GM12878 (cell line): ENCODE measurements at regions not wholly inside any gene's neighbourhood (a gene's known extent, or its start where the extent isn't known, plus 50 kb on each side); places are given as distances from the start of the nearest gene placed in this dataset.

Source experiments
- ATAC-seq: fragments of 200-7000 bp; cut with Tn5 transposase; 3 replicates; pipeline ENCODE4 v1.9.1; 2020; ENCODE audit warnings: mild to moderate bottlenecking, moderate library complexity
- BruUV-seq: library from RNA; stranded (reverse); fragments of 400-500 nt; replicated peaks from 2 replicates; lab custom pipeline; 2021; lab: Mats Ljungman, UMichigan
- CTCF ChIA-PET: fragments of 300-600 bp; sonication (Branson Sonifier 250); formaldehyde crosslinking; extraction: SDS; loops from one replicate; lab custom pipeline; 2021; ENCODE audit warnings: inconsistent platforms; lab: Yijun Ruan, JAX
- POLR2A ChIA-PET: fragments of 350-600 bp; formaldehyde crosslinking; extraction: SDS; loops from one replicate; lab custom pipeline; 2021; ENCODE audit warnings: inconsistent platforms; lab: Charles Lee
- RAD21 ChIA-PET: fragments of 300-600 bp; sonication (Branson Sonifier 250); formaldehyde crosslinking; loops from one replicate; lab custom pipeline; 2023; ENCODE audit warnings: antibody characterized with exemption; ENCODE audit not compliant: unreplicated experiment; lab: Charles Lee
- SMC1A ChIA-PET: fragments of 300-600 bp; sonication (Branson Sonifier 250); formaldehyde crosslinking; loops from one replicate; lab custom pipeline; 2023; ENCODE audit not compliant: unreplicated experiment, uncharacterized antibody; lab: Charles Lee
- DNase-seq: peaks from one replicate; pipeline ENCODE4 v3.0.0-alpha.2; 2011; ENCODE audit warnings: low read depth, low spot score
- FAIRE-seq: peaks from 3 replicates; lab custom pipeline; 2011; peaks lifted over from hg19 to GRCh38; lab: Jason Lieb, UNC
- H2AFZ ChIP-seq: 2 replicates; pipeline ENCODE4 v1.6.0; 2011; ENCODE audit warnings: low read depth, low read length, control low read depth; ENCODE audit not compliant: control insufficient read depth
- H3K27ac ChIP-seq: 2 replicates; pipeline ENCODE4 v1.5.1; 2011; ENCODE audit warnings: control low read depth; ENCODE audit not compliant: control insufficient read depth, insufficient read depth
- H3K27me3 ChIP-seq, 2 experiments: replicated peaks in 1 of 2; 2 replicates each; pipeline versions ENCODE4 v1.6.0 to v1.6.1; 2011; ENCODE audit warnings: low read length in 1 of 2; ENCODE audit not compliant: control insufficient read depth in 2 of 2, insufficient read depth in 2 of 2
- H3K36me3 ChIP-seq, 2 experiments: 2 replicates each; pipeline ENCODE4 v1.5.1; 2011; ENCODE audit warnings: low read length in 1 of 2; ENCODE audit not compliant: control insufficient read depth in 2 of 2, insufficient read depth in 2 of 2
- H3K4me1 ChIP-seq: 2 replicates; pipeline ENCODE4 v1.6.1; 2011; ENCODE audit warnings: mild to moderate bottlenecking, low read length, moderate library complexity, mixed read lengths; ENCODE audit not compliant: control insufficient read depth, insufficient read depth
- H3K4me2 ChIP-seq: 2 replicates; pipeline ENCODE4 v1.6.0; 2011; ENCODE audit warnings: control low read depth; ENCODE audit not compliant: control insufficient read depth, insufficient read depth
- H3K4me3 ChIP-seq: fragments of 200-600 bp; sonication (generic); 2 replicates; pipeline ENCODE4 v1.5.1; 2016
- H3K79me2 ChIP-seq: 2 replicates; pipeline ENCODE4 v1.6.0; 2011; ENCODE audit warnings: low read length; ENCODE audit not compliant: control insufficient read depth, insufficient read depth
- H3K9ac ChIP-seq: 2 replicates; pipeline ENCODE4 v1.8.0; 2011; ENCODE audit warnings: low read length, control low read depth, mixed read lengths; ENCODE audit not compliant: control insufficient read depth, insufficient read depth
- H3K9me3 ChIP-seq: replicated peaks from 3 replicates; pipeline ENCODE4 v1.5.1; 2011; ENCODE audit warnings: mild to moderate bottlenecking, low read length; ENCODE audit not compliant: control insufficient read depth, insufficient read depth
- H4K20me1 ChIP-seq: 2 replicates; pipeline ENCODE4 v1.6.0; 2011; ENCODE audit not compliant: control insufficient read depth, insufficient read depth
- ATF7 ChIP-seq: fragments of 450-650 bp; IDR thresholded peaks from 2 replicates; pipeline ENCODE4 v1.6.1; 2016; ENCODE audit warnings: low read depth, mild to moderate bottlenecking
- DPF2 ChIP-seq: fragments of 450-650 bp; IDR thresholded peaks from 2 replicates; pipeline ENCODE4 v1.6.1; 2017; ENCODE audit warnings: mild to moderate bottlenecking
- GATAD2B ChIP-seq: fragments of 450-650 bp; conservative IDR thresholded peaks from 2 replicates; pipeline ENCODE4 v1.6.1; 2017; ENCODE audit warnings: low read depth, mild to moderate bottlenecking, moderate library complexity
- HDAC6 ChIP-seq: fragments of 200-600 bp; sonication (generic); IDR thresholded peaks from one replicate; pipeline ENCODE4 v1.8.0; 2017; ENCODE audit warnings: antibody characterized with exemption; ENCODE audit not compliant: unreplicated experiment
- KAT2A ChIP-seq: conservative IDR thresholded peaks from 2 replicates; pipeline ENCODE4 v1.6.1; 2011; ENCODE audit warnings: low read depth, low read length; ENCODE audit not compliant: control insufficient read depth
- MXI1 ChIP-seq: fragments of 150-350 bp; IDR thresholded peaks from 2 replicates; pipeline ENCODE4 v1.6.1; 2011; ENCODE audit warnings: low read depth, mild to moderate bottlenecking, inconsistent platforms, low read length, improper control_type of control experiment
- NFIC ChIP-seq: IDR thresholded peaks from 2 replicates; pipeline ENCODE4 v1.6.1; 2012; ENCODE audit warnings: low read depth, mild to moderate bottlenecking, inconsistent platforms, low read length, moderate library complexity
- SMAD5 ChIP-seq: IDR thresholded peaks from 2 replicates; pipeline ENCODE4 v1.6.1; 2016; ENCODE audit warnings: antibody characterized with exemption, low read depth
- SMC3 ChIP-seq: IDR thresholded peaks from 2 replicates; pipeline ENCODE4 v1.6.1; 2011; ENCODE audit warnings: low read length, improper control_type of control experiment, borderline replicate concordance
- SPI1 ChIP-seq: IDR thresholded peaks from 2 replicates; pipeline ENCODE4 v1.6.1; 2011; ENCODE audit warnings: low read depth, mild to moderate bottlenecking, low read length, moderate library complexity, borderline replicate concordance; ENCODE audit not compliant: insufficient read depth
- SRF ChIP-seq, 2 experiments: IDR thresholded peaks; 2 replicates each; pipeline ENCODE4 v1.6.1; 2011; ENCODE audit warnings: low read depth in 2 of 2, low read length in 2 of 2, mild to moderate bottlenecking in 1 of 2, moderate library complexity in 1 of 2
- WGBS: methylation state at CpG from one replicate; pipeline ENCODE4 v1.1.6; 2016; ENCODE audit warnings: low lambda C conversion rate; ENCODE audit not compliant: insufficient replicate concordance, insufficient coverage; ENCODE audit errors: missing lambda C conversion rate; 5-methylcytosine and 5-hydroxymethylcytosine counted together
- in situ Hi-C: fragments of 300-500 bp; cut with MboI; formaldehyde crosslinking; loops from 9 replicates; pipeline ENCODE4 v1.14.3; 2018; ENCODE audit warnings: mixed read lengths
- intact Hi-C: fragments of 100-400 bp; cut with micrococcal nuclease; formaldehyde crosslinking; loops from one replicate; pipeline ENCODE4 v1.14.2; 2022; ENCODE audit not compliant: unreplicated experiment
- TF ChIP-seq, protein P1 (sequence below): IDR thresholded peaks from 2 replicates; pipeline ENCODE4 v1.6.1; 2012; ENCODE audit warnings: improper control_type of control experiment, low read depth, low read length; ENCODE audit not compliant: insufficient replicate concordance
- TF ChIP-seq, protein P2 (sequence below): IDR thresholded peaks from 2 replicates; pipeline ENCODE4 v1.6.1; 2012; ENCODE audit warnings: low read depth, low read length, improper control_type of control experiment

DNA sequence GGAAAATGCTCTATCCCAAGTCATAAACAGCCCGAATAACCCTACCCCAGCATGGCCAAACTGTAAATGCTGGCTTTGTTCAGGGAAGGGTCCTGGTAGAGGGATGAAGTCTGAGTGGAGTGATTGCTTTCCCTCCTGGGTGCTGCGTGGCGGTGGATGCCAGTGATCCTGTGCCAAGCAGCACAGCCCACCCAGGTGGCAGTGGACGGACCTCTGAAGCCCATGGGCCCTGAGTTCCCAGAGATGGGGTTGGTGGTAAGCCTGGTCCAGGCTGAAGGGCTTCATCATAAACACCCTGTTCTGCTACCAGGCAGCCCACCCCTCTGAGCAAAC, 69.3 kb upstream of the ITGA11 start:
- no peak for DNase-seq
- no peak overlapping the region for H2AFZ ChIP-seq
- H3K27ac ChIP-seq, result no peak overlapping the region
- FAIRE-seq, result no peak
- H3K4me3 ChIP-seq, result no peak overlapping the region
- no peaks in the 10 kb centered on the region for H3K9me3 ChIP-seq
- H3K4me2 ChIP-seq, result no peak overlapping the region
- H4K20me1 ChIP-seq, result no peaks in the 10 kb centered on the region
- CTCF ChIA-PET, result no interaction called here
- ATAC-seq, result no peak
- H3K9ac ChIP-seq, result no peak overlapping the region
- H3K4me1 ChIP-seq, result no peaks in the 10 kb centered on the region
- H3K27me3 ChIP-seq, result no peaks in the 10 kb centered on the region; a peak in 2 of 4 replicates
- SMC1A ChIA-PET, result no interaction called here
- no peaks in the 10 kb centered on the region for H3K79me2 ChIP-seq
- in situ Hi-C loops, result no loop called here
- TF ChIP-seq SMC3, result no peak
- no peak for TF ChIP-seq GATAD2B
- POLR2A ChIA-PET, result no interaction called here
- BruUV-seq, result no TSS peak
- H3K36me3 ChIP-seq, result no peaks in the 10 kb centered on the region
- 8% methylated on average over 4 of the region's 4 CpGs for WGBS
- RAD21 ChIA-PET, result no interaction called here
- intact Hi-C loops, result no loop called here

DNA sequence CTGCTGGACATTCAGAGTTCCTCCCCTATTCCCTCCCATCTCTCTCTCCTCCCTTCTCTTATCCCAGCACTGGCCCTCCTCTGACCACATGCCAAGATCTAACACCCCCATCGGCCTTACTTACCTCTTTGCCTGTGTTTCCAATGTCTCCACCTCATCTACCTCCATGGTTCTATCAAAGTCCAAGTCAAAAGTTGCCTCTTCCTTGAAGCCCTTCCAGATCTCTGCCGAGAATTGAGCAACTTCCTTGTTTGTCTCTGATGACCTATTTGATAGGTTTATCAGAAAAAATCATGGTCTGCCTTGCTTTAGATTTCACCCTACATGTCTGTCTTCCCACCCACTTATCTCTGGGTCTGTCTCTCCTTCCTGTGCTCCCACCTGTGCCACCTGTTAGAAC, 69.7 kb upstream of the ITGA11 start:
- in situ Hi-C loops (no loop called here), intact Hi-C loops (no loop called here)
- ATAC-seq (no peak), FAIRE-seq (no peak), DNase-seq (no peak)
- WGBS, result 2% methylated on average over 2 of the region's 2 CpGs
- ChIA-PET POLR2A (no interaction called here), RAD21 (no interaction called here), SMC1A (interaction anchor here (1.1 kb wide), 1 partner anchor 50 kb away, joined by 3 read pairs; no protein-coding TSS in a partner anchor), CTCF (interaction anchor here (0.8 kb wide), 1 partner anchor 48 kb away, joined by 3 read pairs; no protein-coding TSS in a partner anchor)
- H3K27me3 ChIP-seq, result no peaks in the 10 kb centered on the region; a peak in 2 of 4 replicates
- H2AFZ ChIP-seq, result no peak overlapping the region
- no peak overlapping the region for H3K27ac ChIP-seq
- H3K4me3 ChIP-seq, result no peak overlapping the region
- H3K9ac ChIP-seq, result no peak overlapping the region
- BruUV-seq, result no TSS peak
- no peaks in the 10 kb centered on the region for H3K9me3 ChIP-seq
- no peaks in the 10 kb centered on the region for H3K4me1 ChIP-seq
- H4K20me1 ChIP-seq, result no peaks in the 10 kb centered on the region
- H3K4me2 ChIP-seq, result no peak overlapping the region
- H3K79me2 ChIP-seq, result no peaks in the 10 kb centered on the region
- H3K36me3 ChIP-seq, result no peaks in the 10 kb centered on the region
- TF ChIP-seq NFIC (no peak), MXI1 (no peak), SMAD5 (no peak), GATAD2B (no peak), DPF2 (no peak), SPI1 (no peak), KAT2A (no peak), HDAC6 (no peak), ATF7 (no peak), SRF (IDR thresholded peaks at IDR 0.05; ENCODE audit: low read depth in 2 of 2, low read length in 2 of 2) (no peak)
- TF ChIP-seq, protein P1, sequence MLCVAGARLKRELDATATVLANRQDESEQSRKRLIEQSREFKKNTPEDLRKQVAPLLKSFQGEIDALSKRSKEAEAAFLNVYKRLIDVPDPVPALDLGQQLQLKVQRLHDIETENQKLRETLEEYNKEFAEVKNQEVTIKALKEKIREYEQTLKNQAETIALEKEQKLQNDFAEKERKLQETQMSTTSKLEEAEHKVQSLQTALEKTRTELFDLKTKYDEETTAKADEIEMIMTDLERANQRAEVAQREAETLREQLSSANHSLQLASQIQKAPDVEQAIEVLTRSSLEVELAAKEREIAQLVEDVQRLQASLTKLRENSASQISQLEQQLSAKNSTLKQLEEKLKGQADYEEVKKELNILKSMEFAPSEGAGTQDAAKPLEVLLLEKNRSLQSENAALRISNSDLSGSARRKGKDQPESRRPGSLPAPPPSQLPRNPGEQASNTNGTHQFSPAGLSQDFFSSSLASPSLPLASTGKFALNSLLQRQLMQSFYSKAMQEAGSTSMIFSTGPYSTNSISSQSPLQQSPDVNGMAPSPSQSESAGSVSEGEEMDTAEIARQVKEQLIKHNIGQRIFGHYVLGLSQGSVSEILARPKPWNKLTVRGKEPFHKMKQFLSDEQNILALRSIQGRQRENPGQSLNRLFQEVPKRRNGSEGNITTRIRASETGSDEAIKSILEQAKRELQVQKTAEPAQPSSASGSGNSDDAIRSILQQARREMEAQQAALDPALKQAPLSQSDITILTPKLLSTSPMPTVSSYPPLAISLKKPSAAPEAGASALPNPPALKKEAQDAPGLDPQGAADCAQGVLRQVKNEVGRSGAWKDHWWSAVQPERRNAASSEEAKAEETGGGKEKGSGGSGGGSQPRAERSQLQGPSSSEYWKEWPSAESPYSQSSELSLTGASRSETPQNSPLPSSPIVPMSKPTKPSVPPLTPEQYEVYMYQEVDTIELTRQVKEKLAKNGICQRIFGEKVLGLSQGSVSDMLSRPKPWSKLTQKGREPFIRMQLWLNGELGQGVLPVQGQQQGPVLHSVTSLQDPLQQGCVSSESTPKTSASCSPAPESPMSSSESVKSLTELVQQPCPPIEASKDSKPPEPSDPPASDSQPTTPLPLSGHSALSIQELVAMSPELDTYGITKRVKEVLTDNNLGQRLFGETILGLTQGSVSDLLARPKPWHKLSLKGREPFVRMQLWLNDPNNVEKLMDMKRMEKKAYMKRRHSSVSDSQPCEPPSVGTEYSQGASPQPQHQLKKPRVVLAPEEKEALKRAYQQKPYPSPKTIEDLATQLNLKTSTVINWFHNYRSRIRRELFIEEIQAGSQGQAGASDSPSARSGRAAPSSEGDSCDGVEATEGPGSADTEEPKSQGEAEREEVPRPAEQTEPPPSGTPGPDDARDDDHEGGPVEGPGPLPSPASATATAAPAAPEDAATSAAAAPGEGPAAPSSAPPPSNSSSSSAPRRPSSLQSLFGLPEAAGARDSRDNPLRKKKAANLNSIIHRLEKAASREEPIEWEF, result no peak
- TF ChIP-seq, protein P2, sequence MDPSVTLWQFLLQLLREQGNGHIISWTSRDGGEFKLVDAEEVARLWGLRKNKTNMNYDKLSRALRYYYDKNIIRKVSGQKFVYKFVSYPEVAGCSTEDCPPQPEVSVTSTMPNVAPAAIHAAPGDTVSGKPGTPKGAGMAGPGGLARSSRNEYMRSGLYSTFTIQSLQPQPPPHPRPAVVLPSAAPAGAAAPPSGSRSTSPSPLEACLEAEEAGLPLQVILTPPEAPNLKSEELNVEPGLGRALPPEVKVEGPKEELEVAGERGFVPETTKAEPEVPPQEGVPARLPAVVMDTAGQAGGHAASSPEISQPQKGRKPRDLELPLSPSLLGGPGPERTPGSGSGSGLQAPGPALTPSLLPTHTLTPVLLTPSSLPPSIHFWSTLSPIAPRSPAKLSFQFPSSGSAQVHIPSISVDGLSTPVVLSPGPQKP, result no peak
